HG03135 (cell line): ENCODE measurements at regions not wholly inside any gene's neighbourhood (a gene's known extent, or its start where the extent isn't known, plus 50 kb on each side); places are given as distances from the start of the nearest gene placed in this dataset.

Experiments
- ATAC-seq: cut with Tn5 transposase; IDR thresholded peaks from one replicate; pipeline ENCODE4 v1.9.1; 2021; ENCODE audit warnings: mild to moderate bottlenecking, moderate library complexity; ENCODE audit not compliant: unreplicated experiment

DNA sequence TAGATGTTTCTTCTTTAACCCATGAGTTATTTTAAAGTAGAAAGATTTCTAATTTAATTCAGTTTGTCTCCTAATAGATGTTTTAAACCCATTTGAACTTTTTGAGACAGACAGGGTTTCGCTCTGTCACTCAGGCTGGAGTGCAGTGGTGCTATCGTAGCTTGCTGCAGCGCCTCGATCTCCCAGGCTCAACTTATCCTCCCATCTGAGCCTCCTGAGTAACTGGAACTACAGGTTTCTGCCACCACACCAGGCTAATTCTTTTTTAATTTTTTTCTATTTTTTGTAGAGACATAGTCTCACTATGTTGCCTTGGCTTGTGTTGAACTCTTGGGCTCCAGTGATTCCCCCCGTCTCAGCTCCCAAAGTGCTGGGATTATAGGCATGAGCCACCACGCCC lies 53.0 kb upstream of the RAB18 start:
- ATAC-seq = no peak

DNA sequence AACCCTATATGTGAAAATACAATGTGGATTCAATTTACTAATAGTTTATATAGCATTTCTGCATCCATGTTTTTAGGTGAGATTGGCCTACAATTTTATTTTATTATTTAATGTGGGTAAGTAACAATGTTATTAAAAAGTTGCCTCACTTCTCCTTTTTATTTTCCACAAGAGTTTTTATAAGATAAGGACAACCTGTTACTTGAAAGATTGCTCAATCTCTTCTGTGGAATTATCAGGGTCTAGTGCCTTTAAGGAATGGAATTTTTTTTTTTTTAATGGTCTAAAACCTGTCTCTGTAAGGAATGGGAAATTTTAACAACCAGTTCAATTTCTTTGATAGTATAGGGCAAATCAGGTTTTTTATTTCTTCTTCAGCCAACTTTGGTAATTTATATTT lies 53.9 kb upstream of the RAB18 start:
- ATAC-seq = no peak

DNA sequence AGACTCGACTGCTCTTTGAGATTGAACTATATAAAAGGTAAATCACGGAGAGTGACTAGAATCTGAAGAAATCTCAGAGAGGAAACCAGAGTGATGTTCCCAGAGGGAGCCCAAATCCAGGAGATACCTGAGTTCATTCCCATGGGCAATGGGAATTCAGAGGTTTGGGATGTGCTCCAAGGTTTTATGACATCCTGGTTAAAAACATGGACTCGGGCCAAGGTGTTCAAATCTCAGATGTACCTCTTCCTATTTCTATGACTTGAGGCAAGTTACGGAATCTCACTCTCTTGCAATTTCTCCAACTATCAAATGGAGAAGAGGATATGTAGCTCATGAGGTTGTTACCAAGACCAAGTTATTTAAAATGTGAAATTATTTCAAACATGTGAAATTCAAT lies 54.5 kb upstream of the RAB18 start:
- ATAC-seq = no peak

DNA sequence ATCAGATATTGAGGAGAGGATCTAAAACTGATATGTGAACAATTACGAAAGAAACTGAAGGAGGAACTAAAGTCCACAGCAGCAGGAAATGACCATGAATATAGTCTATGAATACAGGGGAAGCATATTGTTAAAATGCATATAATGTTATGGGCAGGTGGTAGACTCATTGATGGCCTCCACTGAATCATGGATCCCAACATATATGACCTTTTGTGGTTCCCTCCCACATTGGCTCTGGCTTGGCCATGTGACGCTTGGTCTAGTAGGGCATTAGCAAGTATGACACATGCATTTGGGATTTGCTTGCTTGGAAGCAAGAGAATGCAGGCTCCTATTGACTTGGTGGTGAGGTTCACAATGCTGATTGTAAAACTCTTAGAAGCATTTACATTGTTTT lies 55.2 kb upstream of the RAB18 start:
- ATAC-seq = no peak

DNA sequence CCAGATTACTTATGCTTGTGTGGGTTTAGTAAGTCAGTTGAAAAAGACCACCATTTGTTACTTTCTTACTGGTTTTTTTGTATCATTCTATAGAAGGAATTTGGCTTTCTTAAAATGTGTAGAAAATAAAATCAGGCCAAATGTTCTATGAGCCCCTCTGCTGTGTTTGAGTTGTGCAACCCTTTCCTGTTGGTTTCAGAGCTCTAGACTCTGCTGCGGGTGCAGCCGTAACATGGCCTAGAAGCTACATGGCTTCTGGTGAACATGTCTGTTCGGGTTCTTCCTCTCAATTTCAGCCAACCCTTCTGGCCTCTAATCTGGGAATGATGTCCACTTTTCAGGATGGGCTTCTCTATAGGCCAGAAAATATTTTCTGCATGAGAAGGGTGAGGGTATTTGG lies 56.6 kb upstream of the RAB18 start:
- no peak for ATAC-seq

DNA sequence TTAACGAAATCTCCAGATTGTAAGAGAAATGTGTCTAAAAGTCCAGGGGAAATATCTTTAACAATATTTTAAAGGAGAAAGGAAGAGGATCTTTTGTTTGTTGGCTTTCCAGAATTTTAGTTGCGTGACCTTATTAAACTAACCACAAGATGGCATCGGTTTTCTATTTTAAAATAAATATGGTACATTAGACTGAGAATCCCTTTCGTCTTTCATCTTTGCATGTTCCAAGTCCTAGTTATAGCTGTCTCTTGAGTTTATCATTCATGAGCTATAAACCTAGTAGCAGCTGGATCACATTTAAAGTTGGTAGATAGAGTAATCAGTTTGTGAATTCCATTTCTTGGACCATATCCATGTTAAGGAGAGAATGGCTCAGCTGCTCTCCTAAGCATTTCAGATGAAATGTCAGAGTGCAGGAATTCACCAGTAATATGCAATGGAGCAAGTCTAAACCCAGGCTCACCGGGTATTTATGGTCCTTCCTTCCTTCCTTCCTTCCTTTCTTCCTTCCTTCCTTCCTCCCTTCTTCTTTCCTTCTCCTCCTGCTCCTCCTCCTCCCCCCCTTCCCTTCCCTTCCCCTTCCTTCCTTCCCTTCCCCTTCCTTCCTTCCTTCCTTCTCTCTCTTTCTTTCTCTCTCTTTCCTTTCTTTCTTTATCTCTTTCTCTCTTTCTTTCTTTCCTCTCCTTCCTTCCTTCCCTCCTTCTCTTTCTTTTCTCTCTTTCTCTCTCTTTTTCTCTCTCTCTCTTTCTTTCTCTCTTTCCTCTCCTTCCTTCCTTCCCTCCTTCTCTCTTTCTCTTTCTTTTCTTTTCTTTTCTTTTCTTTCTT lies 57.8 kb upstream of the RAB18 start:
- no peak for ATAC-seq

DNA sequence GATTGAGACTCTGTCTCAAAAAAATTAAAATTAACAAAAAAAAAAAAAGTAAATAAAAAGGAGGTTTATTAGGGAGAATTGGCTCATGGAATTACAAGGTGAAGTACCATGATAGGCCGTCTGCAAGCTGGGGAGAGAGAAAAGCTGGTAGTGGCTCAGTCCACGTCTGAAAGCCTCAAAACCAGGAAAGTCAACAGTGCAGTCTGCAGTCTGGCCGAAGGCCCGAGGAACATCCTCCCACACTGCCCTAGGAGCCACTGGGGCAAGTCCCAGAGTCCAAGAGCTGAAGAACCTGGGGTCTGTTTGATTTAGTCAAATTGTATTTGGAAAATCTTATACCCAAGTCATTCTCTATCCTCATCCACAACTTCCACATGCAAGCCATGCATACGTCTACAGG lies 59.0 kb upstream of the RAB18 start:
- no peak for ATAC-seq

DNA sequence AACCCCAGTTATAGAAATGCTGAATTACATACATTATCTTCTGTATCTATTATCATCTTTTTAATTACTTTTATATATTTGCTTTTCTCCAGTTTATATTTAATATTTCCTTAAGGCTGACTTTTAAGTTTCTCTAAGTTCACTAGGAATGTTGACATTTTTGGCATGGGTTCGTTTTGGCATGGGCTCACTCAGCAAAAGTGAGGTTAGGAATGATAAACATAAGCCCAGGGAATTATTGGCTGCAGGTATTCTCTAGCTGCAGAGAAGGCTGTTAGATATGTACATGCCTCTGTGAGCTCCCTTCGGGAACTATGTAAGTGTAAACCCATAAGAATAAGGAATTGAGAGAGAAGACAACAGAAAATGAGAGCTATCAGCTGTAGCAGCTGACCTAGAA lies 63.6 kb upstream of the RAB18 start:
- no peak for ATAC-seq

DNA sequence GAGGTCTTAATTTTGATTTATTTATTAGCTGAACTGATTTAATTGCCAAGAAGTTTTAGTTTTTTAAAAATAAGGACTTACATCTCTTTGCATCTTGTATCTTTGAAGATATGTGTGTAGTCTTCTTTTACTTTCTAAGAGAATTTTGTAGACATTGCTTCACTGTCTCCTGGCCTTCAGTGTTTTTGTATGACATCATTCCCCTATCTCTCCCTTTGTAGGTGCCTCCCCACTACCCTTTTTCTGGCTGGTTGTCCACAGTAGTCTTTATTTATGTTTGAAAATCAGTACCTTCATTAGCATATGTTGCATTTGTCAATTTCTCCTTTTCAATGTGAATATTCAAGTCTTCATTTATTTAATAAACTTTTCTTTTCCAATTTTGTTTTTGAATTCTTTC lies 64.1 kb upstream of the RAB18 start:
- ATAC-seq = no peak

DNA sequence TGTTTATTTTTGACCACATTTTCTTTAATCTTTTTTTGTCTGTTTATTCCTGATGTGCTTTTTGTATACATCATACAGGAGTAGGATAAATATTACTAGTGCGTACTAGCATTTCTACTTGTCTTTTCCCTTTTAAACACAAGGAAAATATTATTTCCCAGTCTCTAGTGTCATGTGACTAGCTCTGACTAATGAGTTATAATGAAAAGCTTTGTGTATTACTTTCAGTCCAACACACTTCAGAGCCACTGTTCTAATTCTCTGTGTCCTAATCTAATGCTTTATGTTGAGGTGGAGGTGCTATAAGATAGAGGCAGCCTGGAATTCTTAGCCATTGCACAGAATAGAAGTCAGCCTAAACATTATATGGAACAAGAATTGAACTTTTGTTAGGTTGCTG lies 65.0 kb upstream of the RAB18 start:
- ATAC-seq = no peak

DNA sequence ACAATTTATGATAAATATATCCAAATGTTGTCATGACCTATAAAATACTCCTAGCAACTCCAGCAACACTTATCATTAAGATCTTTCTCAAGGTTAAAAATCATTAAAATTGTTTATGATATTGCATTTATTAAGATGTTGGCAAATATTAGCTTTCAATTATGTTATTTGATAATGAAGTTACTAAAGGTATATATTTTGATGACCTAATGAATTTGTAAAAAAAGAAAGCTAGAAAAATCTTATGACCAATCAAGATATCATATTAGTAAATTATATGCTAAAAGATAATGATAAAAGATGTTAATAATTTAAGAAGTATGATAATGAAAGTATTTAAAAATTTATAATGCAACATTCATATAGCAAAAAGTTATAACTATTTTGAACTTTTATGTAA lies 66.3 kb upstream of the RAB18 start:
- ATAC-seq = no peak

DNA sequence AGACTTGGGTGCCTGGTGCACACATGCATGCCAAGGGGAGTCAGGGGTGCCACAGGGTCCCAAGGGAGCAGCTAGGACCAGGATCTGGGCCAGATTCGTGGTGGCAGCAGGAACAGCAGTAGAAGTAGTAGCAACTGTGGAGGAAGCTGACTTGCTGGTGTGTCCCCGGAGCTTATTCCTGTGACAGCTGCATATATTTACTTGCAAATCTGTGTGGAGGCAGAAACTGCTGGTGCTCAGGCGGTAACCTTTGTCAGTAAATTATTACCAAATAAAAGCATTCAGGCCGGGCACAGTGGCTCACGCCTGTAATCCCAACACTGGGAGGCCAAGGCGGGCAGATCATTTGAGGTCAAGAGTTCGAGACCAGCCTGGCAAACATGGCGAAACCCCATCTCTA lies 67.4 kb upstream of the RAB18 start:
- no peak for ATAC-seq

DNA sequence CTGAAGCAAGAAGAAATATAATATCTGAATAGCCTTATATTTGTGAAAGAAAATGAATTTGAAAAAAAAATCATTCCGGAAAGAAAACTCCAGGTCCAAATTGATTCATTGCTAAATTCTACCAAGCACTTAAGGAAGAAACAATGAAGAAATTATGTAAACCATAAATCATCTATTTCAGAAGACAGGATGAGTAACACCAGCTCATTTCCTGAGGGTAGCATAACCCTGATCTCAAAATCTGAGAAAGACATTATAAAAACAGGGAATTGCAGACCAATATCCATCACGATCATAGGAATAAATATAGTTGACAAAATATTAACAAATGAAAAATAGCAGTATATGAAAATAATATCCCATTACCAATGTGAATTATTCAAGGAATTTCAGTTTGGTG lies 70.1 kb upstream of the RAB18 start:
- no peak for ATAC-seq

DNA sequence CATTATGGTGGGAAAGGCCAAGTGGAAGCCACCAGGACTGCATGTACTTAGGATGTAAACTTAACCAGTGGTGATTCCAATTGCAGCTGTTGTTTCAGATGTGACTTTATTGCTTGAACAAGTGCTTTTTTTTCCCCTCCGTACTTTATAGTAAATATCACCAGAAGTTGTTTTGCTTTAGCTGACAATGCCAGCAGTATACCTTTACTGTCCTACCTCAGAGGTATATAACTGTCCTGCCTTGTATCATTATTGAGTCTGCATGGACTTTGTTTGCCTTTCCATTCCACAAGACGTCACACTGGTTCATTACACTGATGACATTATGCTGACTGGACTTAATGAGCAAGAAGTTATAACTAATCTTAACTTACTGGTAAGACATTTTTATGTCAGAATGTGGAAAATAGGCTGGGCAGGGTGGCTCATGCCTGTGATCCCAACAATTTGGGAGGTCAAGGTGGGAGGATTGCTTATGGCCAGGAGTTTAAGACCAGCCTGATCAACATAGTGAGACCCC lies 77.1 kb upstream of the RAB18 start:
- ATAC-seq = no peak

DNA sequence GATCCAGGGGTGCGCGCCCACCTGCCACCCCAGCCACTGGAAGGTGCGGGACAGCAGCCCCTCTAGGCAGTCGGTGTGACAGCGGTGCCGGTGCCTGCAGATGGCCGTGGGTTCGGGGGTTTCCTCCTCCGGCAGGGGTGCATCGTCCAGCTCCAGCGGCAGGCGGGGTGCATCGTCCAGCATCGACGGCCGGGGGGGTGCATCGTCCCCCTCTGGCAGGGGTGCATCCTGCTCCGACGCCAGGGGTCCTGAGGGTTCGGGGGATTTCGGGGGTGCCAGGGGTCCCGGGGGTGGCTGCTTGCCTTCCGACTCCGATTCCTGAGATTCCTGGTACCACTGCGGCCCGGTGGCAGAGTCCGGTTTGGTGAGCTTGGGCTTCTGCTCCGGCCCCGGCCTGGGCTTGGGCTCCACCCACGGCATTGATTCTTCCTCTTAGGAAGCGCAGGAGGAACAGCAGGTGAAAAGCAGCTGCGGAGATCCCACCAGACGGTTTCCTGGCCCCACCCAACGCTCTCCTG lies 90.2 kb upstream of the RAB18 start:
- no peak for ATAC-seq

DNA sequence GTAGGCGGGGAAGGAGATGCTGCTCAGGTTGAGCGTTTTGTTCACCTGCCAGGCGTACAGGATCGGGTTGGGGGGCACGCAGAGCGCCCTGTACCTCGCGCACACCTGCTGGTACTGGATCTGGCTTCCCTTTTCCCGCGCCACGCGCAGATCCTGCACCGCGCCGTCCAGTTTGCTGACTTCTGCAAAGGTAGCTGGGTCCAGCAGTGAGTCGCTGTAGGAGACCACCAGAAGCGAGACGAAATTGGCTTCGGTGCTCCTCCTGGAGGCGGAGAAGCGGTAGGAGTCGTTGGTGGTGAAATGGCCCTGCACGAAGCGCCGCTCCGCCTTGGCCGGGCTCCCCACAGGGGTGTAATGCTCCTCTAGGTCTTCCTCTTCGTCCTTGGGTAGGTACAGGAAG lies 90.7 kb upstream of the RAB18 start:
- ATAC-seq = no peak

DNA sequence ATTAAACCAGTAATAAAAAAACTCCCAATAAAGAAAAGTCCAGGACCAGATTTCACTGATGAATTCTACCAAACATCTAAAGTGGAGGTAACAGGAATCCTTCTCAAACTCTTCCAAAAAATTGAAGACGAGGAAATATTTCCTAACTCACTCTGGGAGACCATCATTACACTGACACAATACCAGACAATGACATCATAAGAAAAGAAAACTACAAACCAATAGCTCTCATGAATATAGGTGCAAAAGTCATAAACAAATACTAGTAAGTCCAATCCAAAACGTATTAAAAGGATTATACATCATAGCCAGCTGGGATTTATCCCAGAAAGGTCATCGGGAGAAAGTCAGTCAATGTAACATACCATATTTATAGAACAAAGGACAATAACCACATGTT lies 94.0 kb upstream of the RAB18 start:
- no peak for ATAC-seq

DNA sequence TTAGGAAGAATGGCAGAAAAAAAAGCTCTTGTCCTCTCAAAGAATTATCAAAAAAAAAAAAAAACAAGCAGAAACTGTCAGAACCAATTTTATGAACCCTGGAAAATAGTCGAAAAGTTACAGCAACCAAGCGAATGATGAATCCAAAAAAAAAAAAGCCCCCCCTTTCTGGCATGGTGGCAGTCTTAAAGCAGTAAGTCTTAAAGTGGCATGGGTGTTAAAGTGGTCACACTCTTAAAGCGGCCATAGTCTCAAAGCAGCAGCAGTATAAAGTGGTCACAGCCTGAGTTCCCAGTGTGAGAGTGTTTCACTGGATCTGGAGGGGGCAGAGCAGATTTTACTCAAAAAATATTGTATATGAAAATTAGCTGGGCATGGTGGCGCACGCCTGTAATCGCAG lies 96.8 kb upstream of the RAB18 start:
- no peak for ATAC-seq

DNA sequence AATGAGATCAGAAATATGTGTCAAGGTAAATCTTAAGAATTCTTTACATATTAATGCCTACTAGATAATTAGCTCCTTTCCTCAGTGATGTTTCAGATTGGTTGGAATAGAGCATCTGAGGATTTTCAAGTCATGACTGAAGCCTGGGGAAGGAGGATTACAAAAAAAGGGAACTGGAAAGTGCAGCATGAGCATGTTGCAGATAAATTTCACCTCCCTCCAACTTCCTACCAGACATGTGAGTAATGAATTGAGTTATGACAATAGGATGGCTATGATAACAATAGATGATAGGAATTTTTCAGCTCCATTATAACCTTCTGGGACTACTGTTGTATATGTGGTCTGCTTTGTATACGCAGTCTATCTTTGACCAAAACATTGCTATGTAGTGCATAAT lies 104.2 kb upstream of the RAB18 start:
- ATAC-seq = no peak

DNA sequence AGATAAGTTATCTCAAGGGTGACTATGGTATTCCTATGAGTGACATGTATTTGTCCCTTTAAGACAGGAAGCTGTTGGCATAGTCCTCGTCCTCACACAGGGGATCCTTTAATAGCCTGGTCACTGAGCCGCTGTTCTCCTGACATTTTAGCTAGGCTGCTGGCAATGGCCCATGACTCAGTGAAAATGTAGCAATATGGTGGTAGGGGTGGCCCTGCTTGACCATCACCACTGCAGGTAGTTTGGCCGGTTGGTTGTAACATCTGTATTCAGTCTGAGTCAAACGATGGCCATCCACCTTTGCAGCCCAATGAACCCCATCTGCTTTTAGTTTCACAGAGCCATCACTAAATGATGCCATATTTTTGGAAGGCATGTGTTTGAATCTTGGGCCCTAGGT lies 110.1 kb upstream of the RAB18 start:
- no peak for ATAC-seq

DNA sequence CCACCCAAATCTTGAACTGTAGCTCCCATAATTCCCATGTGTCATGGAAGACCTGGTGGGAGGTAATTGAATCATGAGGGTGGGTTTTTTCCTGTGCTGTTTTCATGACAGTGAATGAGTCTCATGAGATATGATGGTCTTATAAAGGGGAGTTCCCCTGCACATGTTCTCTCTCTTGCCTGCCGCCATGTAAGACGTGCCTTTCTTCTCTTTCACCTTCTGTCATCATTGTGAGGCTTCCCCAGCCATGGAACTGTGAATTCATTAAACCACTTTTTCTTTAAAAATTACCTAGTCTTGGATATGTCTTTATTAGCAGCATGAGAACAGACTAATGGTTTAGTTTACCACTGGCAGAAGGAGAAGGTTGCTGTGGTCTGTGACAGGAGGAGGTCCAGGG lies 111.5 kb upstream of the RAB18 start:
- ATAC-seq = no peak

DNA sequence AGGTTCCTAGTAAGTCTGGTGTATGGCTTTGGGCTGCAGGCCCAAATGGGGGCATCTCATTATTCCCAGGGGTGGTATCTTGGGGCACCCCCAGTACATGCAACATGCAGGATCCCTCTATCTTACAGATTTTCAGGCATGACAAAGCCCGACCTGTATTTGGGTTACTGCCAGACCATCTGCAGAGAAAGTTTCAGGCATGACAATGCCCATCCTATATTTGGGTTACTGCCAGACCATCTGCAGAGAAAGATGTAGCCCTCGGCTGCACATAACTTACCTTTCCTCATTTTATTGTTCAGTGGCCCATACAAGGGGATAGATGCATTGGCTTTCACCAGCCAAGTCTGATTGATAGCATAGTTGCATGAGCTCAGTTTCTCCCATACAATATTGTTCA lies 112.2 kb upstream of the RAB18 start:
- ATAC-seq = no peak

DNA sequence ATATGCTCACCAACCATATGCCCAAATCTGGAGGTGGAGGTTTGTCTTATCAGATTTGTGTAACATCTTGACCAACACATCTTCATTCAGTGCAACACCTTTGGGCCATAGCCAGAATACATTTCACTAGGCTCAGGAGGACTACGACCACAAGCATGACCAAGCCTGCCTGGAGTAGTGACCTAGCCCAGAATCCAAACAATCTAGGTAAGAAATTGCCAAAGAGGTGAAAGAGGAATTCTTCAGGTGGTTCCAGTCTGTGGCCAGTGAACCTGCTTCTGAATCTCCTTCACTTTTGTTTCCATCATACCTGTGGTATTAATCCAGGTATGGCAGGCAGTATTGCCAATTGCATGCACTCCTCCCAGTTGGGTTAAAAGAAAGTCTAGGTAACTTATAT lies 112.8 kb upstream of the RAB18 start:
- ATAC-seq = no peak
